ENCODE measurements at regions not wholly inside any gene's neighbourhood (a gene's known extent, or its start where the extent isn't known, plus 50 kb on each side); places are given as distances from the start of the nearest gene placed in this dataset.

DNA sequence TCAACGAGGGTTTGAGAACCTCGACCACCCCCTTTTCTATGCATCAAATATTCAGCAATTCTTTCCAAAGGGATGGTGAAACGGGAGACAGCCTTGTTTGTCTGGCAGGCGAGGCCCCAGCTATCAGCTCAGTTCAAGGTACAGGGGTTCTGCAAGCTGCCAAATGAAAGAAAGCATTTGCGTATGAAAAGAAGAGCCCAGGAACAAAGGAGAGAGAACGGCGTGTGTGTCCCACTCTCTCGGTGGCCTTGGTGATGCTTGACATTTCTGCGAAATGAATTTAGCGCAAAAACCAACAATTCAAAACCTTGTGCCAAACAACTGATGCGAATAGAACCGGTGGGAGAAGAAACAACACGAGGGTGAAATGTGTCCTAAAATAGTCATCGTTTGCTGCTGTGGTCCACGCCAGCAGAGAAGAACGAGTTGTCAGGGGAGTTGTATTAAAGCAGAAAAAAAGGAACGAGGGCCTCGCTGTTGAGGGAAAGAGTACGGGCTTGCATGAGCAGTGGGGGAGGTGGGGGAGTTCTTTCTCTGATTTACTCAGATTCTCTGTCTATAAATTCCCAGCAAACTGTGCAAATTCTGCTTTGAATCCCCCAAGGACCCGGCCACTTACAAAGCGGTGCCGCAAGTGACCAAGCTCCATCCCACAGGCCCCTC is 97.7 kb downstream of the TMEM130 start:
- Histone ChIP-seq H3K27me3 (replicated peaks; ENCODE audit: insufficient read depth, low read length) (no peaks in the 10 kb centered on the region), H3K4me2 (ENCODE audit: low read depth, low read length) (peak overlapping the region; percentile 43; the same call in 1 of the 2 replicates), H3K79me2 (ENCODE audit: low read length) (no peaks in the 10 kb centered on the region), H3K9ac (ENCODE audit: low read length) (no peak overlapping the region), H2AFZ (ENCODE audit: low read length) (peak overlapping the region; percentile 11), H3K4me1 (ENCODE audit: low read length) (no peaks in the 10 kb centered on the region), H3F3A (ENCODE audit: insufficient read depth, low read length) (no peaks in the 10 kb centered on the region), H3K27ac (ENCODE audit: low read length) (no peak overlapping the region), H3K36me3 (replicated peaks; ENCODE audit: insufficient read depth, low read length) (no peaks in the 10 kb centered on the region), H4K20me1 (ENCODE audit: insufficient read depth, low read length) (no peaks in the 10 kb centered on the region), H3K4me3 (ENCODE audit: low read length) (no peak overlapping the region), H3K9me2 (replicated peaks; ENCODE audit: insufficient read depth, low read length) (no peaks in the 10 kb centered on the region), H3K9me3 (replicated peaks; ENCODE audit: insufficient read depth, low read length) (no peaks in the 10 kb centered on the region)
- TF ChIP-seq, protein P1, sequence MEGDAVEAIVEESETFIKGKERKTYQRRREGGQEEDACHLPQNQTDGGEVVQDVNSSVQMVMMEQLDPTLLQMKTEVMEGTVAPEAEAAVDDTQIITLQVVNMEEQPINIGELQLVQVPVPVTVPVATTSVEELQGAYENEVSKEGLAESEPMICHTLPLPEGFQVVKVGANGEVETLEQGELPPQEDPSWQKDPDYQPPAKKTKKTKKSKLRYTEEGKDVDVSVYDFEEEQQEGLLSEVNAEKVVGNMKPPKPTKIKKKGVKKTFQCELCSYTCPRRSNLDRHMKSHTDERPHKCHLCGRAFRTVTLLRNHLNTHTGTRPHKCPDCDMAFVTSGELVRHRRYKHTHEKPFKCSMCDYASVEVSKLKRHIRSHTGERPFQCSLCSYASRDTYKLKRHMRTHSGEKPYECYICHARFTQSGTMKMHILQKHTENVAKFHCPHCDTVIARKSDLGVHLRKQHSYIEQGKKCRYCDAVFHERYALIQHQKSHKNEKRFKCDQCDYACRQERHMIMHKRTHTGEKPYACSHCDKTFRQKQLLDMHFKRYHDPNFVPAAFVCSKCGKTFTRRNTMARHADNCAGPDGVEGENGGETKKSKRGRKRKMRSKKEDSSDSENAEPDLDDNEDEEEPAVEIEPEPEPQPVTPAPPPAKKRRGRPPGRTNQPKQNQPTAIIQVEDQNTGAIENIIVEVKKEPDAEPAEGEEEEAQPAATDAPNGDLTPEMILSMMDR (IDR thresholded peaks at IDR 0.05; ENCODE audit: low read length): no peak
- TF ChIP-seq EZH2phosphoT487 (IDR thresholded peaks at IDR 0.05; ENCODE audit: low read length) (no peak), EZH2 (optimal IDR thresholded peaks at IDR 0.05; ENCODE audit: low read depth, low read length) (no peak)
- no peak for DNase-seq

DNA sequence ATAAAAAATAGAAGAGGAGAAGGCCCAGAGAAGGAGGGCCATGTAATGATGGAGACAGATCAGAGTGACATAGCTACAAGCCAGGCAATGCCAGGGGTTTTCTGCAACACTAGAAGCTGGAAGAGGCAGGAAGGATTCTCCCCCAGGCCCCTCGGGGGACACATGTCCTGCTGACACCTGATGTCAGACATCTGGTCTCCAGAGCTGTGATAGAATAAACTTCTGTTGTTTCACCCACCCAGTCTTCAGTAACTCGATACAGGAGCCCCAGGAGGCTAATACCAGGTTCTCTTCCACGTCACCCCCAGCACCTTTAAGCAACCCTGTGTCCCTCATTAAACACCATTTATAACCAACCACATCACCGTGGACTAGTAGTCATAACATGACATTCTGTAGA is 94.9 kb downstream of the TMEM130 start:
- Histone ChIP-seq H2AFZ (ENCODE audit: low read length) (no peak overlapping the region), H3F3A (ENCODE audit: insufficient read depth, low read length) (no peaks in the 10 kb centered on the region), H3K27ac (ENCODE audit: low read length) (no peak overlapping the region), H3K36me3 (replicated peaks; ENCODE audit: insufficient read depth, low read length) (no peaks in the 10 kb centered on the region), H3K79me2 (ENCODE audit: low read length) (no peaks in the 10 kb centered on the region), H3K4me3 (ENCODE audit: low read length) (no peak overlapping the region), H3K9me2 (replicated peaks; ENCODE audit: insufficient read depth, low read length) (no peaks in the 10 kb centered on the region), H3K9ac (ENCODE audit: low read length) (no peak overlapping the region), H3K27me3 (replicated peaks; ENCODE audit: insufficient read depth, low read length) (0 out of 2 replicates have a peak, but pooled peaks cover 2% of the 10 kb centered on the region), H3K9me3 (replicated peaks; ENCODE audit: insufficient read depth, low read length) (no peaks in the 10 kb centered on the region), H3K4me2 (ENCODE audit: low read depth, low read length) (no peak overlapping the region), H4K20me1 (ENCODE audit: insufficient read depth, low read length) (no peaks in the 10 kb centered on the region), H3K4me1 (ENCODE audit: low read length) (no peaks in the 10 kb centered on the region)
- TF ChIP-seq EZH2 (optimal IDR thresholded peaks at IDR 0.05; ENCODE audit: low read depth, low read length): no peak
- DNase-seq: no peak

DNA sequence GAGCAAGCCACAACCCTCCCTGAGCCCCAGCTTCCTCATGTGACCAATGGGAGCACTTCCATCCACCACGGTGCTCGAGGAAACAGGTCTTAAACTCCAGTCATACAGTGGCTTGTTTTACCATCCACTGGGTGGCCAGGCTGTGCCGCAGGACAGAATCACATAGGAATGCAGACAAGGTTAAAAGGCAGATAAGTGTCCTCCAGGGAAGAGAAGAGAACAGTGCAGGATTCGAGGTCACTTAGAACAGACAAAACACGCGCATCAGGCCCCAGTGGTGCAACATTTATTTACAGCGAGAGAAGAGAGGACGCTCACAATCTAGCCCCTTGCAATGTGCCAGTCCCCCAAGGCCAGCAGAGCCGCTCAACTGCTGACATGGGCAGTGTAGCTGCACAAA is 92.8 kb downstream of the TMEM130 start:
- no peaks in the 10 kb centered on the region for H3K79me2 ChIP-seq (ENCODE audit: low read length)
- H3F3A ChIP-seq (ENCODE audit: insufficient read depth, low read length): no peaks in the 10 kb centered on the region
- no peak overlapping the region for H3K27ac ChIP-seq (ENCODE audit: low read length)
- H3K27me3 ChIP-seq (replicated peaks; ENCODE audit: insufficient read depth, low read length): 0 out of 2 replicates have a peak, but pooled peaks cover 6% of the 10 kb centered on the region
- no peaks in the 10 kb centered on the region for H3K9me3 ChIP-seq (replicated peaks; ENCODE audit: insufficient read depth, low read length)
- H3K4me2 ChIP-seq (ENCODE audit: low read depth, low read length): no peak overlapping the region
- H3K9me2 ChIP-seq (replicated peaks; ENCODE audit: insufficient read depth, low read length): no peaks in the 10 kb centered on the region
- H4K20me1 ChIP-seq (ENCODE audit: insufficient read depth, low read length): no peaks in the 10 kb centered on the region
- H3K4me1 ChIP-seq (ENCODE audit: low read length): no peaks in the 10 kb centered on the region
- no peaks in the 10 kb centered on the region for H3K36me3 ChIP-seq (replicated peaks; ENCODE audit: insufficient read depth, low read length)
- no peak overlapping the region for H2AFZ ChIP-seq (ENCODE audit: low read length)
- H3K9ac ChIP-seq (ENCODE audit: low read length): no peak overlapping the region
- TF ChIP-seq EZH2phosphoT487 (IDR thresholded peaks at IDR 0.05; ENCODE audit: low read length) (no peak), EZH2 (optimal IDR thresholded peaks at IDR 0.05; ENCODE audit: low read depth, low read length) (no peak)
- TF ChIP-seq, protein P1 (IDR thresholded peaks at IDR 0.05; ENCODE audit: low read length): no peak
- no peak overlapping the region for H3K4me3 ChIP-seq (ENCODE audit: low read length)
- no peak for DNase-seq

DNA sequence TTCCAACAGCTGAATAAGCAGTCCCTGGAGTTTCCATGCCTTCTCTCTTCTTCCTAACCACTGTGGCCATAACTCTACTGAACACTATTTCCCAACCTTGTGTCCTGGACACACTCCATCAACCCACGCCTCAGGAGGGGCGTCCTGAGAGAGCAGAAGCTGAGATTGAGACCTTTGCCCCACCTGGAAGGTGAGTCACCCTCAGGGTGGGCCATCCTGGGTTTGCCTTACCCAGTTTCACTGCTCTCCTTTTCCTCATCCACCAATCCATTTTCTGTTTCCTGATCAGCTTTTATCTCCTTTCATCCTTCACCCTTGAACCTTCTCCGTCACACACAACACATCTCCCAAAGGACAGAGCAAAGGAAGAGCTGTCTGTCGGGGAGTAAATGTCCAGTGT is 91.4 kb downstream of the TMEM130 start:
- no peak overlapping the region for H3K4me2 ChIP-seq (ENCODE audit: low read depth, low read length)
- no peak overlapping the region for H3K4me3 ChIP-seq (ENCODE audit: low read length)
- no peaks in the 10 kb centered on the region for H3K9me3 ChIP-seq (replicated peaks; ENCODE audit: insufficient read depth, low read length)
- TF ChIP-seq EZH2phosphoT487 (IDR thresholded peaks at IDR 0.05; ENCODE audit: low read length): no peak
- TF ChIP-seq, protein P1 (IDR thresholded peaks at IDR 0.05; ENCODE audit: low read length): no peak
- TF ChIP-seq EZH2 (optimal IDR thresholded peaks at IDR 0.05; ENCODE audit: low read depth, low read length): no peak
- no peaks in the 10 kb centered on the region for H3K4me1 ChIP-seq (ENCODE audit: low read length)
- H3K36me3 ChIP-seq (replicated peaks; ENCODE audit: insufficient read depth, low read length): no peaks in the 10 kb centered on the region
- H3K27me3 ChIP-seq (replicated peaks; ENCODE audit: insufficient read depth, low read length): 0 out of 2 replicates have a peak, but pooled peaks cover 6% of the 10 kb centered on the region
- DNase-seq: no peak
- no peaks in the 10 kb centered on the region for H4K20me1 ChIP-seq (ENCODE audit: insufficient read depth, low read length)
- H3K9me2 ChIP-seq (replicated peaks; ENCODE audit: insufficient read depth, low read length): no peaks in the 10 kb centered on the region
- H2AFZ ChIP-seq (ENCODE audit: low read length): no peak overlapping the region
- no peak overlapping the region for H3K27ac ChIP-seq (ENCODE audit: low read length)
- H3K9ac ChIP-seq (ENCODE audit: low read length): no peak overlapping the region
- no peaks in the 10 kb centered on the region for H3F3A ChIP-seq (ENCODE audit: insufficient read depth, low read length)
- no peaks in the 10 kb centered on the region for H3K79me2 ChIP-seq (ENCODE audit: low read length)

Data from MM.1S (cell line).